Daoy (cell line): ENCODE measurements at regions not wholly inside any gene's neighbourhood (a gene's known extent, or its start where the extent isn't known, plus 50 kb on each side); places are given as distances from the start of the nearest gene placed in this dataset.
"Not testable (repeated sequence)": the region's sequence is repeated elsewhere in the genome, so short reads cannot be mapped to it uniquely, and the experiment has no call there.

Experiments used
- DNase-seq: peaks from one replicate; pipeline ENCODE4 v3.0.0-alpha.2; 2015; ENCODE audit warnings: low read depth

DNA sequence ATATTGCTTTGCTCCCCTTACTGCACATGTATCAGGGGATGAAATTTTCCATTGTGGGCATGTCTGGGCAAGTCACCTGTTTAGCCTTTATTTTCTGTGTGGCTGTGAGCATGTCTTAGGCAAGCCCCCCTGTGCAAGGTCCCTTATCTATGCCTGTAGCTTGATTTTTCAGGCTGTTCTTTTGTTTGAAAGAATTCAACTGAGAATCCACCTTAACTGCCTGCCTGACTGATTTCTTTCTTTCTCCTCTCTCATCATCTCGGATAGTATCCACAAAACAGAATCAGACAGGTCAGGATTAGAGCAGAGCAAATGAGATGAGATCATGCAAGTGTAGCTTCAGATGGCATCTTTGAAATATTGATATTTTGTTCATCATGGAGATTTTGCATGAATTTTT is 1147.5 kb upstream of the ACVR2A start:
- DNase-seq = no peak

DNA sequence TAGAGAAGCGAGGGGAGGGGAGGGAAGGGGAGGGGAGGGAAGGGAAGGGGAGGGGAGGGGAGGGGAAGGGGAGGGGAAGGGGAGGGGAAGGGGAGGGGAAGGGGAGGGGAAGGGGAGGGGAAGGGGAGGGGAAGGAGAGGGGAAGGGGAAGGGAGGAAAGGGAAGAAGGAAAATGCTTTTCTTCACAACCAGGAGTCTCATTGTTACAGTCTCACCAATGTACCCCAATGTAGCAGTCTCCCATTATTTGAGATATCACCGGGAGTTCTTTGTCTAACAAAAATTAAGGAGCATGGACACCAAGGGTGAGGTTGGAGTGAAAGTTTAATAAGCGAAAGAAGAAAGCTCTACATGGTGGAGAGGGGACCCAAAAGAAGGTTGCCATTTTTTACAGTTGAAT is 1148.0 kb upstream of the ACVR2A start:
- not testable (repeated sequence) for DNase-seq

GRCh38 chr2:146681991-146682390 is 1162.8 kb upstream of the ACVR2A start:
- no peak for DNase-seq

- DNase-seq = no peak
Observed at GRCh38 chr2:146678516-146678915, 1166.3 kb upstream of the ACVR2A start.

DNA sequence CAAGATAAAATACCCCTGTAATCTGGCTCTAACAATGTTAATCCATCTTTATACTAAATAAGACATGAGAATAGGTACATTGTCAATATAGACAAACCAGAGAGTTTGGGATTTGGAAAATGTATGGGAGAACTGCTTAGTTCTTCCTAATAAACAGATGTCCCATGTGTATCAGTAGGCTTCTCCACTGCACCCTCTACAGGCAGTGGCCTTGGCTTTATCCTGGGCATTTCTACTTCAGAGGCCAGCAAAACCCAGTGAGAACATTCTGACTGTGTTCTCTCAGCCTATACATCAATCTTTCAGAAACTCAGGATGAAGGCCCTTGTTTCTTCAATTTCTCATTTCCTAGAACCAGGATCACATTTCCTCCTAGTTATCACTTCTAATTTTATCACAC is 1167.5 kb upstream of the ACVR2A start:
- DNase-seq = no peak

GRCh38 chr2:146669735-146670134 is 1175.1 kb upstream of the ACVR2A start:
- no peak for DNase-seq

- DNase-seq = no peak
Observed at GRCh38 chr2:146666340-146666739, 1178.5 kb upstream of the ACVR2A start.

GRCh38 chr2:146665800-146666199 is 1179.0 kb upstream of the ACVR2A start:
- no peak for DNase-seq

DNA sequence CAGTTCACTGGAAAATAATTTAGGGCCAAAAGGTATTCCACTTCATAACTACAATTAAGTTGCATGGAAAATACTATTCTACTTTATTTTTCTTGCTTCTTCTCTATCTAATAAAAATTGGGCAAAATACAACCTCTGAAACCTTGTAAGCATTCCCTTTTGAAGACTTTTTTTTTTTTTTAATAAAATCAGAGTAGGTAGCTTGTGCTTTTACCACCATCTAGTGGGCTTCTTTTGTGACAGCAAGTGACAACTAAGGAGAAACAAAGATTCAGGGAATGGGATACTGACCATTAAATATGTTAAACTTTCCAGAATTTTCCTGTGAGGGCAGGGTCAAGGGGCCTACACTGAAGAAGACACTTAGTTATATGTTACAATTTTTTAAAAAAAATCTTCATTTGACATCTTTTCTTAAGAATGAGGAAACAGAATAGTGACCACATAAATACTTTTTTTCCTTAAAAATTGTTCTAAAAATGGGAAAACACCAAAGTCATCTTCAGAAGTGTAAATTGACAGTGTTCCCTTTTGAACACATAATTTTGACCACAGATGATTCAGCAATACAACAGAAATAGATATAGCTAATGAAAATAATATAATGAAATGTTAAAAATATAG is 1183.2 kb upstream of the ACVR2A start:
- DNase-seq = no peak

- DNase-seq = no peak
Observed at GRCh38 chr2:146659976-146660375, 1184.9 kb upstream of the ACVR2A start.

GRCh38 chr2:146652311-146652710 is 1192.5 kb upstream of the ACVR2A start:
- DNase-seq = no peak

DNA sequence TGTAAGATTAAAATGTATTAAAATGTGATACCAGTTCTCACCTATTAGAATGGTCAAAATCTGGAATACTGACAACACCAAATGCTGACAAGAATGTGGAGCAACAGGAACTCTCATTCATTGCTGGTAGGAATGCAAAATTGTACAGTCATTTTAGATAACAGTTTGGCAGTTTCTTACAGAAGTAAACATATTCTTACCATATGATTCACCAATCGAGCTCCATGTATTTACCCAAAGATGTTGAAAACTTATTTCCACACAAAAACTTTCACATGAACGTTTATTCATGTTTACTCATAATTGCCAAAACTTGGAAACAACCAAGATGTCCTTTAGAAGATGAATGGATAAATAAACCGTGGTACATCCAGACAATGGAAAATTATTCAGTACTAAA is 1193.5 kb upstream of the ACVR2A start:
- DNase-seq = no peak

DNA sequence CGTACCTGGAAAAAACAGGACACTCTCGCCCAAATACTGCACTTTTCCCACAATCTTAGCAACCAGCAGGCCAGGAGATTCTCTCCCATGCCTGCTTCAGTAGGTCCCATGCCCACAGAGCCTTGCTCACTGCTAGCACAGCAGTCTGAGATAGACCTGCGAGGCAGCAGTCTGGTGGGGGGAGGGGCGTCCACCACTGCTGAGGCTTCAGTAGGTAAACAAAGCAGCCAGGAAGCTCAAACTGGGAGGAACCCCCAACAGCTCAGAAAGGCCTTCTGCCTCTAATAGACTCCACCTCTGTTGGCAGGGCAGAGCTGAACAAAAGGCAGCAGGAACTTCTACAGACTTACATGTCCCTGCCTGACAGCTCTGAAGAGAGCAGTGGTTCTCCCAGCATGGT is 1202.8 kb upstream of the ACVR2A start:
- DNase-seq = no peak

DNA sequence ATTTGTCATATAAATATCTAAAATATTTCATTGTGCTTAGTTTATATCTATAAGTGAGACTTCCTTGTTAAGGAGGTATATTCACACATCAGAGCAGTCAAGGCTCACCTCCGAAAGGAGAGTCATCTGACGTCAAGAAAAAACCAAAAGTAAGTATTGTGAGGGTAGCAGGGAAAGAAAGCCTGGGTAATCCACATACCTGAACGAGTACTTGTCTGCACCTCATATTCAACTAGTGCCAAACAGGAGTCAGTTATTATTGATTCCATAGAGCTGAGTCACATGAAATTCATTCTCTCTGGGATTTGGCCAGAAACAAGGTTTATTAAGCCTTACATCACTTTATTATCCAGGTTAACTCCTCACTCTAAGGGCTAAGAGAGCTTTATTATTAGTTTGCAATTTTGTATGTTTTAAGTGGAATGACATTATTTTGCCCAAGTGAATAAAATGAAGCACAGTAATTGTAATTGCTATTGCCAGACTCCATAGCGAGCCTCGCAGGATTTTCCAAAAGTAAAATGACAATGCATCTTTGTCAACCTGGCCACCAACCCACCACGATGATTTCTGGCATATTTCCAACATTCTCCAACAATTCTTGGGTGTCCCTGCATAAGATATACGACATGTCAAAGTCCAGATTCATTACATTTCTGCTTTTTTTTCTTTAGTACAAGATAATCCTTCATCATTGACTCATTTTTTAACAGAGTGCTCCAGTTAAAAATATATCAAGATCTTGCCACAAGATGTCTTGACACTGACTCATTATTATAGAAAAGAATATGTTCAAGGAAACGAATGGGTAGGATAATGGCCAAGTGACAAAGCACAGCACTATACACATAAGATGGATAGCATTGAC is 1210.4 kb upstream of the ACVR2A start:
- no peak for DNase-seq

DNA sequence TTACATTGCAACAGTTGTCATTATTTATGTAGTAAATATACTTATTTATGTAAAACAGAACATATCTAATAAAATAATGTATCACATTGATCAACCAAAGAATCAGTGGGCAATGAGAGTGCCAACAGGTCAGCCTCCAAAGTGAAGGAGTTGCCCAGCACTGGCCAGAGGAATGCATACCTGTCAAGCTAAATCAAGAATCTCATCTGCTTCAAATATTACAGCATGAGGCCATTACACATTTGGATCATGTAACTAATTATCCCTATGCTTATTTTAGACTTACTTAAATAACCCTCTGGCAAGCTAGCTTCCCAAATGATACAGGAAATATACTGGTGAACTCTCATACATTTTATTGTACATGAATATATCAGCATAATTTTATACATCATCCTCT is 1211.7 kb upstream of the ACVR2A start:
- no peak for DNase-seq

- no peak for DNase-seq
Observed at GRCh38 chr2:146632707-146633106, 1212.1 kb upstream of the ACVR2A start.

DNA sequence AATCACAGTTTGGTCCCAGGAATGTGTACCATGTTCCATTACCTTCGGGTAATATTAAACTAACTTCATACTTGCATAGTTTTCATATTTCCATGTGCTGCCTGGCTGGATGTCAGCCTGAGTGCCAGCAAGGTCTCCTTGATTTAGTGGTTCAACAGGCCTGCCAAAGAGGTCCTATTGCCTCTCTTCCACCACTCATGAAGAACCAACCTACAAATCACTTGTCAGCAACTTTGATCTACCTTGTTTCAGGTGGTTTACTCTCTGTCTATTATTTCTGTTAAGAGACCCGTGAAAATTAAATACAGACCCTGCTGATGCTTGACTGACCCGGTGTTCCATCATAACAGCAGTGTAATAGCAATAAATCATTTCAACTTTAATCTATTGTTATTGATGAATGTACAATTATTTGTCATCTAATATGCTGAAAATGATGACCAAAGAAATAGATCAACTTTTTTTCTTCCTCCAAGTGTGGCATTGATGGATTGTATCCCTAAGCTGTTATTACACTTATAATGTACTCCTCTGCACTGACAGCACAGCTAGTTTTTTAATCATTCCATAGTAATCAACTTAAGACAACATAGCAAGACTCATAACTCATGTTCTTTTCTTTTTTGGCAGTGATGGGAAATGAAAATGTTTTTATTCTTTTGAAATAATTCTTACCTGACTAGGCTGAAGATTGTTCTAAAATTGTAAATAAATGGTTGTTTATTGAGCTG is 1220.2 kb upstream of the ACVR2A start:
- no peak for DNase-seq

GRCh38 chr2:146623771-146624170 is 1221.1 kb upstream of the ACVR2A start:
- DNase-seq = no peak

DNA sequence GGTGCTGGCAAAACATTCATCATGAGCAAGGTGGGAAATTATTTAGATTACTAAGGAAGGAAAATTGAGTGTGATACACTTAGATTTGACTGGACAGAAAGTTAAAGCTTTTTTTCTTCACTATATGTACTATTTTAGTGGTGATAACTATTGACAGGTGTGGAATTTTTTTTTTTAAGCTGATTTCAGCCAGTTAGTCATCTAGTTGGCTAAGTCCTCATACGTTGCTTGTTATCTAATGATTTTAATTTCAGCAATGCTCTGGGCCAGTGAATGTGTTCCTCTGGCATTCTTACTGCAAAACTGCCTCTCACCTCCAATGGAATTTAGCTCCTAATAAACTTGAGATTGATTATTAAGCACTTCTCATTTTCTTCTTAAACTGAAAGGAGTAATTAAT is 1223.2 kb upstream of the ACVR2A start:
- DNase-seq = no peak

DNA sequence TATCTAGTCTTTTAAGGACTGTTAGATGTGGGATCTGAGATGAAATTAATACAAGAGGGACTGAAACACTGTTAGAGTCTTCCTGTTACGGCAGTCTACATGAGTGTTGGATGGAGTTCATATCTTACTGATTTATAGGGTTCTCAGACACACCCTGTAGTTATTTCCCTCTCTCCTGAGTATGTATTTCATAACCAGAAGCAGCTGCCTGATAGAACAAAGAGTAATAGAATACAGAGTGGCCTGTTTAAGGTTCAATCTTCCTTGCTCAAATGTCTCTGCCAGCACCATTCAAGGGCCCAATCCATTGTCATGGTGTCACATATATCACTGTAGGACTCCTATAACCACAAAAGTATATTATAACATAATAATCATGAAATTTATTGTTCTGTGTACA is 1229.1 kb upstream of the ACVR2A start:
- DNase-seq = no peak

DNA sequence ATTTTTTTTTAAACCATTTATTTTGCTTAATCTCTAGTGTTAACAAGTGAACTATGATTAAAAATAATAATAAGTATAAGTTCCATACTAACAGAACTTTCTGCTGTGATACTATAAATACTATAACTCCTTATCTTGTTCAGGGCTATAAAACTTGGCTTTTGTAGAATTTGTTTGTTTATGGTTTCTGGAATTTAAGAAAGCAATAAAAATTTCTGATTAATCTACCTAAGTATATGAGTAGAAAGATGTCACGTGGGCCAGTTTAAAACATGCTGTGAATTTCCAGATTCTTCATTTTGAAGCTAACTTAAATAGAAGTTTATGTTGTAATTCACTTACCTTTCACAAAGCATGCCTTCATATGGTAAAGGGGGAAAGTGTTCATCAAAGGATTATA is 1236.3 kb upstream of the ACVR2A start:
- DNase-seq = no peak

DNA sequence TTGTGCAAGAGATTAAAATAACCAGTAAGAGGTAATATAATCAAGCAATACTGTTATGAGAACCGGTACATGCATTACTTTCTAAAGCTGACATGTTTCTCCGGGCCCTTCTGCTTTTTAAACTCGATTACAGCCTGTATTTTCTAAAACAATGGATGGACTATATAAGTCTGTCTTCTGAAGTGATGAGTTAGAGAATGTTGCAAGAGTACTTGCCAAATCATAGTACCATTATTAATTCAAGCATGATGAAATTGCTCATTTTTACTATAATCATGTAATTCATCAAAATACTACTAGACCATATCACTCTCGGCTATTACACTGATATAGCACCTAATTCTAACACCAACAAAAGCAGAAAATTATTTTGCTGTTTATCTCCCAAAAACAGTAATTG is 1240.3 kb upstream of the ACVR2A start:
- DNase-seq = no peak

- no peak for DNase-seq
Observed at GRCh38 chr2:146602856-146603255, 1242.0 kb upstream of the ACVR2A start.
